ENCODE measurements at regions not wholly inside any gene's neighbourhood (a gene's known extent, or its start where the extent isn't known, plus 50 kb on each side); places are given as distances from the start of the nearest gene placed in this dataset.

DNA sequence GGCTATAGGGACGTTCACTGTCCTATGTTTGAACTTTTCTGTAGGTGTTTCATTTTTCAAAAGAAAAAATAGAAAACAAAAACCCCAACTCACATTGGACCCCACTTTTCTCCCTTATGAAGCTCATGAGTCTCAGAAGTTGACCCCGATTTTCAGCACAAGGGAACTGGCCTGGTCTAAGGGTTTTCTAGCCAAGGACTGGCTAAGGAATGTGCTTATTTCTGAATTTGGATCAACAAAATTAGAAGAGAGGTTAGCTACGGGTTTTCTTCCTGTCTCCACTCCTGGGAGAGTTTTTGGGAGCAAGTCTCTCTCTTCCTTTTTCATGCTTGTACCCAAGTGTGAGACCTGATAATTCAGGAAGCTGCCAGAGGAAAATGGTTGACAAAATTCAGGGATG lies 453.2 kb downstream of the KLF12 start:
- no peak overlapping the region for H3K27ac Mint-ChIP-seq
- no peak for DNase-seq
- H3K9me3 Mint-ChIP-seq: no peaks in the 10 kb centered on the region
- TF ChIP-seq, protein P1, sequence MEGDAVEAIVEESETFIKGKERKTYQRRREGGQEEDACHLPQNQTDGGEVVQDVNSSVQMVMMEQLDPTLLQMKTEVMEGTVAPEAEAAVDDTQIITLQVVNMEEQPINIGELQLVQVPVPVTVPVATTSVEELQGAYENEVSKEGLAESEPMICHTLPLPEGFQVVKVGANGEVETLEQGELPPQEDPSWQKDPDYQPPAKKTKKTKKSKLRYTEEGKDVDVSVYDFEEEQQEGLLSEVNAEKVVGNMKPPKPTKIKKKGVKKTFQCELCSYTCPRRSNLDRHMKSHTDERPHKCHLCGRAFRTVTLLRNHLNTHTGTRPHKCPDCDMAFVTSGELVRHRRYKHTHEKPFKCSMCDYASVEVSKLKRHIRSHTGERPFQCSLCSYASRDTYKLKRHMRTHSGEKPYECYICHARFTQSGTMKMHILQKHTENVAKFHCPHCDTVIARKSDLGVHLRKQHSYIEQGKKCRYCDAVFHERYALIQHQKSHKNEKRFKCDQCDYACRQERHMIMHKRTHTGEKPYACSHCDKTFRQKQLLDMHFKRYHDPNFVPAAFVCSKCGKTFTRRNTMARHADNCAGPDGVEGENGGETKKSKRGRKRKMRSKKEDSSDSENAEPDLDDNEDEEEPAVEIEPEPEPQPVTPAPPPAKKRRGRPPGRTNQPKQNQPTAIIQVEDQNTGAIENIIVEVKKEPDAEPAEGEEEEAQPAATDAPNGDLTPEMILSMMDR (IDR thresholded peaks at IDR 0.05): no peak
- no peak overlapping the region for H3K4me3 Mint-ChIP-seq
- ATAC-seq: no peak
- ChIA-PET CTCF (no interaction called here), POLR2A (no interaction called here)
- H3K27me3 Mint-ChIP-seq: no peaks in the 10 kb centered on the region
- H3K4me1 Mint-ChIP-seq (ENCODE audit: low read depth): no peaks in the 10 kb centered on the region
- intact Hi-C loops (cut with micrococcal nuclease): no loop called here
- peaks cover 1% of the 10 kb centered on the region for H3K36me3 Mint-ChIP-seq (ENCODE audit: low read depth)

DNA sequence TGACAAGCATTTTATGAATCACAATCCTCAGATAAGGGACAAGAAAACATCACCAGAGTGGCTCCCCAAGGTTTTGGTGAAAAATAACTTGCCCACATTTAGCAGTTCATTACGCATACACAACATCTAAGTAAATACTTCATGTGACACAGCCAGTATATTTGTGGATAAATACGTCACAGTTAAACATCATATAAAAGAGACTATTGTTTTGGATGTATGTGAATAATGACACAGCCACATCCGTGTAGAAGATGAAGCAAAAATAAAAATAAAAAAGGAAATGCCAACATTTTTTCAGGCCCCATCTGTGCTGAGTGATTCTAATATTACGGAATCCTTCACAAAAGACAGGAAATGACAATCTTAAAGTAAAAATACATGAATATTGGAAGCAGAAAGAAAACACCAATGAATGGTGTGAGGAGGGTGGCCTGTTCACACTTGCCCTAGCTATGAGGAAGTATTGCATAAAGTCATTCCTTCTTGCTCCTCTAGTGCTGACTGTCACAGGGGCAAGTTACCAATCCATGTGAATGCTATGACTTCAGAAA lies 457.1 kb downstream of the KLF12 start:
- intact Hi-C loops (cut with micrococcal nuclease): no loop called here
- Mint-ChIP-seq H3K4me1 (ENCODE audit: low read depth) (no peaks in the 10 kb centered on the region), H3K36me3 (ENCODE audit: low read depth) (no peaks in the 10 kb centered on the region)

DNA sequence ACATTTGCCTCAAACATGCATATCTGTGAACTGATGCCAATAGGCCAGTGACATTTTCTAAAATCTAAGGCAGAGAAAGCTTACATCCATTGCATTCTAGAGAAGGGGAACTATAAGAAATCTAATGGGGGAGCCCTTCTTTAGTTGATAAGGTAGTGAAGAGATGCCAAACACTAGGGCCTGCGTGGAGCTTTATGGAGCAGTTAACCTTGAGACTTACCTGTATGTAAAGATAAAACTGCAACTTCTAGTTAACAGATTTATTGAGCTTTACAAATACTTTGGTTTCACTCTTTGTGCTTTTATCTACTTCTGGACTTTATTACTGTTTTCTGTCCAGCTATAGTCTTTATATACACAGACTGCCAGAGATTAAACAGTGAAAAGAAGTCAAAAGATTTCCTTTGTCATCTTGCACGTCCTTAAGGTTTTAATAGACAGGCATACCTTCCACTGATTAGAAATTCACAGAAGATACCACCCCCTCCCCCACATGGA lies 457.6 kb downstream of the KLF12 start:
- Mint-ChIP-seq H3K27ac (no peak overlapping the region), H3K36me3 (ENCODE audit: low read depth) (no peaks in the 10 kb centered on the region), H3K4me1 (ENCODE audit: low read depth) (no peaks in the 10 kb centered on the region), H3K27me3 (no peaks in the 10 kb centered on the region), H3K4me3 (no peak overlapping the region), H3K9me3 (no peaks in the 10 kb centered on the region)
- CTCF ChIA-PET: interaction anchor here (0.8 kb wide), 1 partner anchor 24 kb away, joined by 3 read pairs; no protein-coding TSS in a partner anchor
- no peak for ATAC-seq
- intact Hi-C loops (cut with micrococcal nuclease): no loop called here
- POLR2A ChIA-PET: interaction anchor here (0.7 kb wide), 1 partner anchor 742 kb away, joined by 5 read pairs; no protein-coding TSS in a partner anchor
- DNase-seq: no peak
- TF ChIP-seq, protein P1 (IDR thresholded peaks at IDR 0.05): no peak

More for the DNA sequence above, 457.1 kb downstream of the KLF12 start:
- POLR2A ChIA-PET: no interaction called here
- H3K27ac Mint-ChIP-seq: no peak overlapping the region
- CTCF ChIA-PET: no interaction called here
- H3K4me3 Mint-ChIP-seq: no peak overlapping the region
- ATAC-seq (no peak), DNase-seq (no peak)
- TF ChIP-seq, protein P1 (IDR thresholded peaks at IDR 0.05): no peak
- no peaks in the 10 kb centered on the region for H3K27me3 Mint-ChIP-seq
- H3K9me3 Mint-ChIP-seq: no peaks in the 10 kb centered on the region

DNA sequence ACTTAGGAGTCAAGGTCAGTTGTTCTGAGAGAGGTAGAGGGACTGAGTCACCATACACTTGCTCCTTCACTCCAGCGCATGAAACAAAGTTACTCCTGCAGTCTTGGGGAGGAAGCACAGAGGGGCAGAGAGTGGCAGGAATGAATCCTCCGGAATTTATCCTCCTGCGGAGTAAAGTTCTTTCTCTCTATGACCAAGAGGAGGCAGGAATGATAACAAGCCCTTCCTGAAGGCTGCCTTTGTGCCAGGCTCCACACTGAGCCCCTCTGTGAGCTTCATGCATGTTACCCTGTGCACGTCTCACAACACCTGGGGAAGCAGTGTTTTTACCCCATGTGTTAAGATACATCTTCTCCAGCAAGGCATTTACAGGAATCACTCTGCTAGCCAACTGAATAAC lies 458.4 kb downstream of the KLF12 start:
- TF ChIP-seq, protein P1 (IDR thresholded peaks at IDR 0.05): no peak
- DNase-seq: no peak
- intact Hi-C loops (cut with micrococcal nuclease): no loop called here
- H3K4me1 Mint-ChIP-seq (ENCODE audit: low read depth): no peaks in the 10 kb centered on the region
- no peak overlapping the region for H3K27ac Mint-ChIP-seq
- no peaks in the 10 kb centered on the region for H3K36me3 Mint-ChIP-seq (ENCODE audit: low read depth)
- H3K4me3 Mint-ChIP-seq: no peak overlapping the region
- ATAC-seq: no peak
- H3K27me3 Mint-ChIP-seq: no peaks in the 10 kb centered on the region
- CTCF ChIA-PET: no interaction called here
- POLR2A ChIA-PET: interaction anchor here (0.7 kb wide), 1 partner anchor 741 kb away, joined by 5 read pairs; no protein-coding TSS in a partner anchor
- H3K9me3 Mint-ChIP-seq: no peaks in the 10 kb centered on the region

DNA sequence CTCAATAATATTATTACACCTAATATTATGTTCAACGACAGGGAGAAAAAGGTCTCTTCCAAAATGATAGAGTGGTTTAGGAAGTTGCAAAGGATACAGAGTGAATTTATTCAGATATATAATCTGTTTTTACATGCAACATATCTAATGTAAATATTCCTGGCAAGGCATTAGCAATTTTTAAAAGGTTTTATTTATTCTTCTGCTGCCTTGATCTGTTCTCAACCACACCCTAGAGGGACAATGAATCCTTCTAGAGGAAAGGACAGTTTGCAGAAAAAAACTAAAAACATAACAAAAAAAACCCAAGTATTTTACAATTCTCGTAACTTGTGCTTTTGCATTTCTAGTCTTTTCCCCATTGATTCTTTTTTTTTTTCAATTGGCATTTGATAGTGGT lies 459.6 kb downstream of the KLF12 start:
- Mint-ChIP-seq H3K4me3 (no peak overlapping the region), H3K36me3 (ENCODE audit: low read depth) (no peaks in the 10 kb centered on the region), H3K27ac (no peak overlapping the region), H3K27me3 (no peaks in the 10 kb centered on the region), H3K9me3 (no peaks in the 10 kb centered on the region), H3K4me1 (ENCODE audit: low read depth) (no peaks in the 10 kb centered on the region)
- ATAC-seq (no peak), DNase-seq (no peak)
- ChIA-PET CTCF (no interaction called here), POLR2A (no interaction called here)
- TF ChIP-seq, protein P1 (IDR thresholded peaks at IDR 0.05): no peak
- intact Hi-C loops (cut with micrococcal nuclease): no loop called here
